ENCODE measurements at regions not wholly inside any gene's neighbourhood (a gene's known extent, or its start where the extent isn't known, plus 50 kb on each side); places are given as distances from the start of the nearest gene placed in this dataset.

- ChIA-PET CTCF (no interaction called here), POLR2A (no interaction called here)
- Histone ChIP-seq H3K27ac (ENCODE audit: low read length) (no peak overlapping the region), H3K4me3 (ENCODE audit: low read depth in 2 of 2, low read length in 2 of 2) (no peak overlapping the region), H3K36me3 (ENCODE audit: control insufficient read depth, insufficient read depth, low read length) (no peaks in the 10 kb centered on the region), H3K4me1 (ENCODE audit: control insufficient read depth, insufficient read depth, low read length) (no peaks in the 10 kb centered on the region), H3K27me3 (ENCODE audit: control insufficient read depth, insufficient read depth, low read length) (no peaks in the 10 kb centered on the region), H3K9me3 (ENCODE audit: control insufficient read depth, insufficient read depth, low read depth, low read length) (no peaks in the 10 kb centered on the region)
- no TSS peak for BruUV-seq (replicated peaks)
- intact Hi-C loops (cut with micrococcal nuclease; ENCODE audit: unreplicated experiment): no loop called here
- TF ChIP-seq POLR2AphosphoS5 (IDR thresholded peaks at IDR 0.05; ENCODE audit: low read depth, low read length) (no peak), SIN3A (IDR thresholded peaks at IDR 0.05; ENCODE audit: borderline replicate concordance, insufficient read depth, low read depth, low read length) (no peak), TCF7L2 (IDR thresholded peaks at IDR 0.05; ENCODE audit: low read depth, low read length) (no peak)
- TF ChIP-seq, protein P1, sequence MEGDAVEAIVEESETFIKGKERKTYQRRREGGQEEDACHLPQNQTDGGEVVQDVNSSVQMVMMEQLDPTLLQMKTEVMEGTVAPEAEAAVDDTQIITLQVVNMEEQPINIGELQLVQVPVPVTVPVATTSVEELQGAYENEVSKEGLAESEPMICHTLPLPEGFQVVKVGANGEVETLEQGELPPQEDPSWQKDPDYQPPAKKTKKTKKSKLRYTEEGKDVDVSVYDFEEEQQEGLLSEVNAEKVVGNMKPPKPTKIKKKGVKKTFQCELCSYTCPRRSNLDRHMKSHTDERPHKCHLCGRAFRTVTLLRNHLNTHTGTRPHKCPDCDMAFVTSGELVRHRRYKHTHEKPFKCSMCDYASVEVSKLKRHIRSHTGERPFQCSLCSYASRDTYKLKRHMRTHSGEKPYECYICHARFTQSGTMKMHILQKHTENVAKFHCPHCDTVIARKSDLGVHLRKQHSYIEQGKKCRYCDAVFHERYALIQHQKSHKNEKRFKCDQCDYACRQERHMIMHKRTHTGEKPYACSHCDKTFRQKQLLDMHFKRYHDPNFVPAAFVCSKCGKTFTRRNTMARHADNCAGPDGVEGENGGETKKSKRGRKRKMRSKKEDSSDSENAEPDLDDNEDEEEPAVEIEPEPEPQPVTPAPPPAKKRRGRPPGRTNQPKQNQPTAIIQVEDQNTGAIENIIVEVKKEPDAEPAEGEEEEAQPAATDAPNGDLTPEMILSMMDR (IDR thresholded peaks at IDR 0.05): no peak
- TF ChIP-seq, protein P2, sequence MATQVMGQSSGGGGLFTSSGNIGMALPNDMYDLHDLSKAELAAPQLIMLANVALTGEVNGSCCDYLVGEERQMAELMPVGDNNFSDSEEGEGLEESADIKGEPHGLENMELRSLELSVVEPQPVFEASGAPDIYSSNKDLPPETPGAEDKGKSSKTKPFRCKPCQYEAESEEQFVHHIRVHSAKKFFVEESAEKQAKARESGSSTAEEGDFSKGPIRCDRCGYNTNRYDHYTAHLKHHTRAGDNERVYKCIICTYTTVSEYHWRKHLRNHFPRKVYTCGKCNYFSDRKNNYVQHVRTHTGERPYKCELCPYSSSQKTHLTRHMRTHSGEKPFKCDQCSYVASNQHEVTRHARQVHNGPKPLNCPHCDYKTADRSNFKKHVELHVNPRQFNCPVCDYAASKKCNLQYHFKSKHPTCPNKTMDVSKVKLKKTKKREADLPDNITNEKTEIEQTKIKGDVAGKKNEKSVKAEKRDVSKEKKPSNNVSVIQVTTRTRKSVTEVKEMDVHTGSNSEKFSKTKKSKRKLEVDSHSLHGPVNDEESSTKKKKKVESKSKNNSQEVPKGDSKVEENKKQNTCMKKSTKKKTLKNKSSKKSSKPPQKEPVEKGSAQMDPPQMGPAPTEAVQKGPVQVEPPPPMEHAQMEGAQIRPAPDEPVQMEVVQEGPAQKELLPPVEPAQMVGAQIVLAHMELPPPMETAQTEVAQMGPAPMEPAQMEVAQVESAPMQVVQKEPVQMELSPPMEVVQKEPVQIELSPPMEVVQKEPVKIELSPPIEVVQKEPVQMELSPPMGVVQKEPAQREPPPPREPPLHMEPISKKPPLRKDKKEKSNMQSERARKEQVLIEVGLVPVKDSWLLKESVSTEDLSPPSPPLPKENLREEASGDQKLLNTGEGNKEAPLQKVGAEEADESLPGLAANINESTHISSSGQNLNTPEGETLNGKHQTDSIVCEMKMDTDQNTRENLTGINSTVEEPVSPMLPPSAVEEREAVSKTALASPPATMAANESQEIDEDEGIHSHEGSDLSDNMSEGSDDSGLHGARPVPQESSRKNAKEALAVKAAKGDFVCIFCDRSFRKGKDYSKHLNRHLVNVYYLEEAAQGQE (IDR thresholded peaks at IDR 0.05; ENCODE audit: insufficient read depth in 1 of 2, low read depth in 2 of 2, low read length in 1 of 2): no peak
- in situ Hi-C loops (cut with HindIII; ENCODE audit: low pct_unique_long_range_greater_than_20kb, low sequenced_read_pairs): no loop called here
- ATAC-seq (no peak), DNase-seq (ENCODE audit: low read depth, low spot score) (no peak)
Observed at GRCh38 chr12:77372494-77372893, 307.1 kb upstream of the E2F7 start.

DNA sequence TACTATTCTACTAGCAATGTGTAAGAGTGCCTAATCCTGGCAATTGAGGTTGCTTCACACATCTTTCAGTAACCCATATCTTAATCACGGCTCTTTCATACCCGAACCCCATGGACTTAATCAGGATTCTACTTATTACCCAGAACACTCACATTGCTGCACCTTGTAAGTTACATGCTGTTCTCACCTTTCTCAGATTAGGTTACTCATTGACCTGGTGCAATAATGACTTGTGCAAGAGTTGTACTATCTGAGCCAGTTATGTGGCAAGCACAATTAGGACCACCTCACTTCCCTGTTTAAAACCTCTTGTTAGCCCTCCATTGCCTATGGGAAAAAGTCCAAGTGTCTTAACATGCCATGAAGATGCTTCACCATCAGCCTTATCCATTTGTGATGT, 306.7 kb upstream of the E2F7 start:
- Histone ChIP-seq H3K4me1 (ENCODE audit: control insufficient read depth, insufficient read depth, low read length) (no peaks in the 10 kb centered on the region), H3K4me3 (ENCODE audit: low read depth in 2 of 2, low read length in 2 of 2) (no peak overlapping the region), H3K9me3 (ENCODE audit: control insufficient read depth, insufficient read depth, low read depth, low read length) (no peaks in the 10 kb centered on the region), H3K36me3 (ENCODE audit: control insufficient read depth, insufficient read depth, low read length) (no peaks in the 10 kb centered on the region), H3K27ac (ENCODE audit: low read length) (no peak overlapping the region), H3K27me3 (ENCODE audit: control insufficient read depth, insufficient read depth, low read length) (no peaks in the 10 kb centered on the region)
- in situ Hi-C loops (cut with HindIII; ENCODE audit: low pct_unique_long_range_greater_than_20kb, low sequenced_read_pairs): no loop called here
- POLR2A ChIA-PET: no interaction called here
- TF ChIP-seq, protein P1 (IDR thresholded peaks at IDR 0.05): no peak
- TF ChIP-seq TCF7L2 (IDR thresholded peaks at IDR 0.05; ENCODE audit: low read depth, low read length): no peak
- no peak for TF ChIP-seq POLR2AphosphoS5 (IDR thresholded peaks at IDR 0.05; ENCODE audit: low read depth, low read length)
- TF ChIP-seq, protein P2 (IDR thresholded peaks at IDR 0.05; ENCODE audit: insufficient read depth in 1 of 2, low read depth in 2 of 2, low read length in 1 of 2): no peak
- no peak for TF ChIP-seq SIN3A (IDR thresholded peaks at IDR 0.05; ENCODE audit: borderline replicate concordance, insufficient read depth, low read depth, low read length)
- intact Hi-C loops (cut with micrococcal nuclease; ENCODE audit: unreplicated experiment): no loop called here
- no TSS peak for BruUV-seq (replicated peaks)
- CTCF ChIA-PET: no interaction called here
- DNase-seq (ENCODE audit: low read depth, low spot score) (no peak), ATAC-seq (no peak)

Measured in Panc1 (cell line).